GM12878 (cell line): ENCODE measurements at regions not wholly inside any gene's neighbourhood (a gene's known extent, or its start where the extent isn't known, plus 50 kb on each side); places are given as distances from the start of the nearest gene placed in this dataset. TPM values are rescaled to one million over a fixed set of nuclear protein-coding genes. Genes with fewer than 3 reads are reported as not detected.
"Not testable (repeated sequence)": the region's sequence is repeated elsewhere in the genome, so short reads cannot be mapped to it uniquely, and the experiment has no call there.

Experiments
- ATAC-seq: fragments of 200-7000 bp; cut with Tn5 transposase; 3 replicates; pipeline ENCODE4 v1.9.1; 2020; ENCODE audit warnings: mild to moderate bottlenecking, moderate library complexity
- BruUV-seq: library from RNA; stranded (reverse); fragments of 400-500 nt; replicated peaks from 2 replicates; lab custom pipeline; 2021; lab: Mats Ljungman, UMichigan
- CTCF ChIA-PET: fragments of 300-600 bp; sonication (Branson Sonifier 250); formaldehyde crosslinking; extraction: SDS; loops from one replicate; lab custom pipeline; 2021; ENCODE audit warnings: inconsistent platforms; lab: Yijun Ruan, JAX
- POLR2A ChIA-PET: fragments of 350-600 bp; formaldehyde crosslinking; extraction: SDS; loops from one replicate; lab custom pipeline; 2021; ENCODE audit warnings: inconsistent platforms; lab: Charles Lee
- RAD21 ChIA-PET: fragments of 300-600 bp; sonication (Branson Sonifier 250); formaldehyde crosslinking; loops from one replicate; lab custom pipeline; 2023; ENCODE audit warnings: antibody characterized with exemption; ENCODE audit not compliant: unreplicated experiment; lab: Charles Lee
- SMC1A ChIA-PET: fragments of 300-600 bp; sonication (Branson Sonifier 250); formaldehyde crosslinking; loops from one replicate; lab custom pipeline; 2023; ENCODE audit not compliant: unreplicated experiment, uncharacterized antibody; lab: Charles Lee
- DNase-seq: peaks from one replicate; pipeline ENCODE4 v3.0.0-alpha.2; 2011; ENCODE audit warnings: low read depth, low spot score
- FAIRE-seq: peaks from 3 replicates; lab custom pipeline; 2011; peaks lifted over from hg19 to GRCh38; lab: Jason Lieb, UNC
- H2AFZ ChIP-seq: 2 replicates; pipeline ENCODE4 v1.6.0; 2011; ENCODE audit warnings: low read depth, low read length, control low read depth; ENCODE audit not compliant: control insufficient read depth
- H3K27ac ChIP-seq: 2 replicates; pipeline ENCODE4 v1.5.1; 2011; ENCODE audit warnings: control low read depth; ENCODE audit not compliant: control insufficient read depth, insufficient read depth
- H3K27me3 ChIP-seq, 2 experiments: replicated peaks in 1 of 2; 2 replicates each; pipeline versions ENCODE4 v1.6.0 to v1.6.1; 2011; ENCODE audit warnings: low read length in 1 of 2; ENCODE audit not compliant: control insufficient read depth in 2 of 2, insufficient read depth in 2 of 2
- H3K36me3 ChIP-seq, 2 experiments: 2 replicates each; pipeline ENCODE4 v1.5.1; 2011; ENCODE audit warnings: low read length in 1 of 2; ENCODE audit not compliant: control insufficient read depth in 2 of 2, insufficient read depth in 2 of 2
- H3K4me1 ChIP-seq: 2 replicates; pipeline ENCODE4 v1.6.1; 2011; ENCODE audit warnings: mild to moderate bottlenecking, low read length, moderate library complexity, mixed read lengths; ENCODE audit not compliant: control insufficient read depth, insufficient read depth
- H3K4me2 ChIP-seq: 2 replicates; pipeline ENCODE4 v1.6.0; 2011; ENCODE audit warnings: control low read depth; ENCODE audit not compliant: control insufficient read depth, insufficient read depth
- H3K4me3 ChIP-seq: fragments of 200-600 bp; sonication (generic); 2 replicates; pipeline ENCODE4 v1.5.1; 2016
- H3K79me2 ChIP-seq: 2 replicates; pipeline ENCODE4 v1.6.0; 2011; ENCODE audit warnings: low read length; ENCODE audit not compliant: control insufficient read depth, insufficient read depth
- H3K9ac ChIP-seq: 2 replicates; pipeline ENCODE4 v1.8.0; 2011; ENCODE audit warnings: low read length, control low read depth, mixed read lengths; ENCODE audit not compliant: control insufficient read depth, insufficient read depth
- H3K9me3 ChIP-seq: replicated peaks from 3 replicates; pipeline ENCODE4 v1.5.1; 2011; ENCODE audit warnings: mild to moderate bottlenecking, low read length; ENCODE audit not compliant: control insufficient read depth, insufficient read depth
- H4K20me1 ChIP-seq: 2 replicates; pipeline ENCODE4 v1.6.0; 2011; ENCODE audit not compliant: control insufficient read depth, insufficient read depth
- WGBS: methylation state at CpG from one replicate; pipeline ENCODE4 v1.1.6; 2016; ENCODE audit warnings: low lambda C conversion rate; ENCODE audit not compliant: insufficient replicate concordance, insufficient coverage; ENCODE audit errors: missing lambda C conversion rate; 5-methylcytosine and 5-hydroxymethylcytosine counted together
- in situ Hi-C: fragments of 300-500 bp; cut with MboI; formaldehyde crosslinking; loops from 9 replicates; pipeline ENCODE4 v1.14.3; 2018; ENCODE audit warnings: mixed read lengths
- intact Hi-C: fragments of 100-400 bp; cut with micrococcal nuclease; formaldehyde crosslinking; loops from one replicate; pipeline ENCODE4 v1.14.2; 2022; ENCODE audit not compliant: unreplicated experiment
- microRNA-seq: library from miRNA; unstranded; fragments of <30 nt; microRNA quantifications from one replicate; pipeline ENCODE4, GENCODE V29; 2018
- small RNA-seq: library from RNA; depleted of rRNA; stranded (forward); fragments of <200 nt; gene quantifications from one replicate; pipeline ENCODE3, GENCODE V24; 2014

DNA sequence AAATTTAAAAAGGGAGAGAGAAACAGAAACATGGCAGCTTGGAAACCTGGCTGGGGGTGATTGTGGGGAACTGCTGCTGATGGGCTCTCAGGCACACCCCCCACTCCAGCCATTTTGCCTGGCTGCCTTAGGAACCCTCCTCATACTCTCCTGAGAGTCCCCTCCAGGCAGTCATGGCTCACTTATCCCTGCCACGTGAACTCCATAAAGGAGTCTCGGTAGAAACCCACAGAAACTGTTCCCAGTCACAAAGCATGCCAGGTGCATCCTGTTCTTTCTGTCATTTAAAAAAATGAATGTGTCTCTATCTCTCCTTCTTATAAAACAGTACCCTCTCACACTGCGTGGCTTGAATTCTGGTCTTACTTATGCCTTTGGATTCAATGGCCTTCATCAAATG, 242.8 kb downstream of the ZNF479 start:
- in situ Hi-C loops = not testable (repeated sequence)

DNA sequence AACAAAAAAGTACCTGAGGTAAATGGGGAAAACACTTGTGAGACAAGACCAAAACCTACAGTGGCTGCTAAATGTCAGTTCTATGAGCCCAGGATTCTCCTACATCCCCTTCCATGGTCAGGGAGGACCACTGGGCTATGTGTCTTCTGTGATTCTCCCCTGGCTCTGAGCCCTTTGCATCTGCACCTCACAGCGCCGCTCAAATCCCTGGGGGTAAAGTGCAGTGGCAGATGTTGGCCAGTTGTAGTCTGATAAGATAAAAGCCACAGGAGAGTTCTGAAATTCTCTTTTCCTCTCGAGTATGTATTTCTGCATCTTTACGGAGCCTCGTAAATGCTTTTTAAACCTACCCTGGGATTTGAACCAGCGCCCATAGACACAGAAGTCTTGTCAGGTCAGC, 247.1 kb downstream of the ZNF479 start:
- intact Hi-C loops, H3K36me3 ChIP-seq, H3K4me1 ChIP-seq, in situ Hi-C loops, H2AFZ ChIP-seq, H3K27ac ChIP-seq, POLR2A ChIA-PET, H3K9ac ChIP-seq, H3K4me3 ChIP-seq, H3K4me2 ChIP-seq, BruUV-seq, SMC1A ChIA-PET, H3K9me3 ChIP-seq, CTCF ChIA-PET, RAD21 ChIA-PET, H4K20me1 ChIP-seq, H3K27me3 ChIP-seq, FAIRE-seq, ATAC-seq, DNase-seq, H3K79me2 ChIP-seq: not testable (repeated sequence)
- WGBS = 43% methylated on average over 3 of the region's 6 CpGs

More for the DNA sequence above, 242.8 kb downstream of the ZNF479 start:
- SMC1A ChIA-PET, H3K36me3 ChIP-seq, BruUV-seq, RAD21 ChIA-PET, H3K27me3 ChIP-seq, POLR2A ChIA-PET, H3K9me3 ChIP-seq, H3K27ac ChIP-seq, H3K4me2 ChIP-seq, H3K79me2 ChIP-seq, H3K9ac ChIP-seq, intact Hi-C loops, H3K4me1 ChIP-seq, DNase-seq, H4K20me1 ChIP-seq, H2AFZ ChIP-seq, H3K4me3 ChIP-seq, ATAC-seq, CTCF ChIA-PET: not testable (repeated sequence)
- WGBS = 0% methylated on average over 3 of the region's 3 CpGs
- FAIRE-seq = peak; percentile 64

DNA sequence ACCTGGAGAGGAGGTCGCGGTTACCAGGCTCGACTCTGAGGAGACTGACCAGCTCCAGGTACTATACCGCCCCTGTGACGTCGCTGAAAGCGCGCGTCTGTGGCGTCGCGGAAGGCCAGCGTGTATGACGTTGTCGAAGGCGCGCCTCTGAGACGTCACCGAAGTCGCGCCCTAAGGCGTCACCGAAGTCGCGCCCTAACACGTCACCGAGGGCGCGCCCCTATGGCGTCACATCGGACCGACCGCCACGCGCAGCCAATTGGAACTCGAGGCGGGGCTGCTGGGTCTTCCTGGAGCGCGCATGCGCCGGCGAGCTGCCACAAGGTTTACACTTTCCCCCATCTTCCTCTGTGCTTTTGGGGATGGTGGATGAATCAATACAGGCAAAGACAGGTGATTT, 249.9 kb downstream of the ZNF479 start:
- H3K9me3 ChIP-seq, POLR2A ChIA-PET, H2AFZ ChIP-seq, H3K4me3 ChIP-seq, ATAC-seq, H3K27ac ChIP-seq, SMC1A ChIA-PET, H3K4me1 ChIP-seq, H3K9ac ChIP-seq, RAD21 ChIA-PET, H3K27me3 ChIP-seq, CTCF ChIA-PET, DNase-seq, H3K36me3 ChIP-seq, H3K79me2 ChIP-seq, intact Hi-C loops, H4K20me1 ChIP-seq, FAIRE-seq, BruUV-seq, in situ Hi-C loops, H3K4me2 ChIP-seq: not testable (repeated sequence)
- WGBS = 77% methylated on average over 17 of the region's 42 CpGs

Small RNAs in the stretch of these regions (microRNA-seq; reads per million reads assigned to microRNA genes)
- not detected for gene MIR4283-1

Small RNAs in the stretch of these regions (small RNA-seq; reads per million reads assigned to genes)
- not detected for gene MIR4283-1
